Keratinocyte (primary cell): ENCODE measurements at regions not wholly inside any gene's neighbourhood (a gene's known extent, or its start where the extent isn't known, plus 50 kb on each side); places are given as distances from the start of the nearest gene placed in this dataset.

Experiments
- DNase-seq: peaks from one replicate; pipeline ENCODE4 v3.0.0-alpha.2; 2011; ENCODE audit warnings: low read depth, missing footprints, low spot score
- FAIRE-seq: peaks from 2 replicates; lab custom pipeline; 2011; peaks lifted over from hg19 to GRCh38; lab: Jason Lieb, UNC
- H2AFZ ChIP-seq: 2 replicates; pipeline ENCODE4 v1.6.0; 2012; ENCODE audit warnings: low read length, control low read depth, inconsistent platforms; ENCODE audit not compliant: control insufficient read depth
- H3K27ac ChIP-seq: 2 replicates; pipeline ENCODE4 v1.5.1; 2011; ENCODE audit warnings: low read length; ENCODE audit not compliant: control insufficient read depth, insufficient read depth
- H3K27me3 ChIP-seq: 3 replicates; pipeline ENCODE4 v1.6.0; 2011; ENCODE audit warnings: low read length; ENCODE audit not compliant: control insufficient read depth, insufficient read depth; ENCODE audit errors: extremely low read depth
- H3K36me3 ChIP-seq, 2 experiments: 2 replicates in 1 of 2; 3 replicates in 1 of 2; pipeline ENCODE4 v1.5.1; 2011; ENCODE audit warnings: low read length in 2 of 2, mild to moderate bottlenecking in 1 of 2; ENCODE audit not compliant: control insufficient read depth in 2 of 2, insufficient read depth in 2 of 2; ENCODE audit errors: extremely low read depth in 1 of 2
- H3K4me1 ChIP-seq: 3 replicates; pipeline ENCODE4 v1.5.1; 2011; ENCODE audit warnings: low read length; ENCODE audit not compliant: control insufficient read depth, insufficient read depth; ENCODE audit errors: extremely low read depth
- H3K4me2 ChIP-seq: 3 replicates; pipeline ENCODE4 v1.6.0; 2011; ENCODE audit warnings: low read depth, low read length; ENCODE audit not compliant: control insufficient read depth, insufficient read depth; ENCODE audit errors: extremely low read depth
- H3K4me3 ChIP-seq, 3 experiments: fragments of 200-600 bp in 1 of 3; sonication (generic) in 1 of 3; 2 replicates in 2 of 3; 3 replicates in 1 of 3; pipeline ENCODE4 v1.5.1; 2011 to 2016; ENCODE audit warnings: low read length in 3 of 3, mild to moderate bottlenecking in 3 of 3, control low read depth in 2 of 3, inconsistent platforms in 1 of 3, low read depth in 1 of 3, mixed read lengths in 1 of 3, mixed run types in 1 of 3, moderate library complexity in 1 of 3; ENCODE audit not compliant: control insufficient read depth in 2 of 3, insufficient read depth in 2 of 3; ENCODE audit errors: extremely low read depth in 1 of 3
- H3K79me2 ChIP-seq: 2 replicates; pipeline ENCODE4 v1.6.0; 2012; ENCODE audit warnings: low read length; ENCODE audit not compliant: control insufficient read depth, insufficient read depth
- H3K9ac ChIP-seq: 3 replicates; pipeline ENCODE4 v1.6.0; 2011; ENCODE audit warnings: low read length; ENCODE audit not compliant: control insufficient read depth, insufficient read depth; ENCODE audit errors: extremely low read depth
- H3K9me1 ChIP-seq: 3 replicates; pipeline ENCODE4 v1.6.0; 2011; ENCODE audit warnings: low read length; ENCODE audit not compliant: control insufficient read depth, insufficient read depth; ENCODE audit errors: extremely low read depth
- H3K9me3 ChIP-seq: 2 replicates; pipeline ENCODE4 v1.5.1; 2012; ENCODE audit warnings: low read depth, low read length; ENCODE audit not compliant: control insufficient read depth
- H4K20me1 ChIP-seq: 3 replicates; pipeline ENCODE4 v1.6.0; 2011; ENCODE audit warnings: low read length; ENCODE audit not compliant: control insufficient read depth, insufficient read depth; ENCODE audit errors: extremely low read depth
- EZH2 ChIP-seq: IDR thresholded peaks from one replicate; pipeline ENCODE4 v1.6.1; 2012; ENCODE audit warnings: inconsistent platforms, mild to moderate bottlenecking, low read length, moderate library complexity
- dilution Hi-C: fragments of 300-500 bp; cut with MboI; formaldehyde crosslinking; loops from one replicate; pipeline ENCODE4 v1.7.0; 2020; ENCODE audit warnings: low sequenced_read_pairs; ENCODE audit not compliant: extremely low pct_ligation_motif_present
- TF ChIP-seq, protein P1 (sequence below), 3 experiments: IDR thresholded peaks in 1 of 3; conservative IDR thresholded peaks in 1 of 3; optimal IDR thresholded peaks in 1 of 3; 2 replicates in 2 of 3; 3 replicates in 1 of 3; pipeline versions ENCODE3 to v1.5.1; 2011; ENCODE audit warnings: low read length in 3 of 3, mild to moderate bottlenecking in 3 of 3, moderate library complexity in 2 of 3, control low read depth in 1 of 3, inconsistent platforms in 1 of 3; ENCODE audit not compliant: insufficient read depth in 2 of 3; ENCODE audit errors: extremely low read depth in 1 of 3

DNA sequence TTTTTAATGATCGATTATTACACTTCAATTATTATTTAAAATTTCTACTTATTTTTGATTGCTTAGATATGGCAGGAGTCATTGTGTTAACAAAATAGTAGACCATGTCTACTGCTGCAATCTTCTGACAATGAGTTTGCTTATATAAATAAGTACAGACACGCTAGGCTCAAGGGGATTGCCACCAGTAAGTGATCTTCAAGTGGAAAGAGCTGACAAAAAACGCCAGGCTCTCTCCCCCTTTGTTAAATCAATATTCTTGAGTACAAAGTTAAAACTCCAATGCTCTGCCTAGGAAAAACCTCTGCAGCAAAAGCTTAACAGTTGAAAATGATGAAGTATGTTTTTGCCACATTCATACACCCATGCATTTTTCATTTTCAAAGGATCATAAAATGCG lies 738.1 kb downstream of the HDGFL1 start:
- DNase-seq (no peak), FAIRE-seq (no peak)
- Histone ChIP-seq H3K27me3 (no peaks in the 10 kb centered on the region), H4K20me1 (no peaks in the 10 kb centered on the region), H3K79me2 (no peaks in the 10 kb centered on the region), H3K9ac (no peak overlapping the region), H3K36me3 (no peaks in the 10 kb centered on the region), H3K4me2 (no peak overlapping the region), H2AFZ (no peak overlapping the region), H3K9me1 (no peaks in the 10 kb centered on the region), H3K4me3 (no peak overlapping the region), H3K4me1 (no peaks in the 10 kb centered on the region), H3K9me3 (no peaks in the 10 kb centered on the region), H3K27ac (no peak overlapping the region)
- TF ChIP-seq, protein P1, sequence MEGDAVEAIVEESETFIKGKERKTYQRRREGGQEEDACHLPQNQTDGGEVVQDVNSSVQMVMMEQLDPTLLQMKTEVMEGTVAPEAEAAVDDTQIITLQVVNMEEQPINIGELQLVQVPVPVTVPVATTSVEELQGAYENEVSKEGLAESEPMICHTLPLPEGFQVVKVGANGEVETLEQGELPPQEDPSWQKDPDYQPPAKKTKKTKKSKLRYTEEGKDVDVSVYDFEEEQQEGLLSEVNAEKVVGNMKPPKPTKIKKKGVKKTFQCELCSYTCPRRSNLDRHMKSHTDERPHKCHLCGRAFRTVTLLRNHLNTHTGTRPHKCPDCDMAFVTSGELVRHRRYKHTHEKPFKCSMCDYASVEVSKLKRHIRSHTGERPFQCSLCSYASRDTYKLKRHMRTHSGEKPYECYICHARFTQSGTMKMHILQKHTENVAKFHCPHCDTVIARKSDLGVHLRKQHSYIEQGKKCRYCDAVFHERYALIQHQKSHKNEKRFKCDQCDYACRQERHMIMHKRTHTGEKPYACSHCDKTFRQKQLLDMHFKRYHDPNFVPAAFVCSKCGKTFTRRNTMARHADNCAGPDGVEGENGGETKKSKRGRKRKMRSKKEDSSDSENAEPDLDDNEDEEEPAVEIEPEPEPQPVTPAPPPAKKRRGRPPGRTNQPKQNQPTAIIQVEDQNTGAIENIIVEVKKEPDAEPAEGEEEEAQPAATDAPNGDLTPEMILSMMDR (optimal IDR thresholded peaks at IDR 0.05 in 1 of 3, IDR thresholded peaks at IDR 0.05 in 1 of 3, conservative IDR thresholded peaks at IDR 0.05 in 1 of 3; ENCODE audit: extremely low read depth in 1 of 3, insufficient read depth in 2 of 3, low read length in 3 of 3): no peak
- no peak for TF ChIP-seq EZH2
- dilution Hi-C loops: no loop called here

DNA sequence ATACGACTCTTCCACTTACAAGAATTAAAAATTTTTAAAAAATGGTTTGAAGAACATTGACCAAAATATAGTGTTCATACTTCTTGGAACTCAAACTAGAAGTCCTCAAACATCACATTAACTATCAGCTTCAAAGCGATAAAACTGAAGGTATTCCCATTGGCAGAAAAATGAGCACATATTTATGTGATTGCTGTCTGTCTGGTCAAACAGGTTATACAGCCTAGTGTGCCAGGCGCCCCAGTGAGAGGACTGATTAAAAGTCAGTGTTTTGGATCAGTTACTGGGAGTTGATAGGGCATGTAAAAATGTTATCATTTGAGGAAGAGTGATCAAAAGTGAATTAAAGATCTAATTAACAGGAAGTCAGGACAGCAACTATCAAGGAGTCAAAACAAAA lies 738.8 kb downstream of the HDGFL1 start:
- H3K27me3 ChIP-seq: no peaks in the 10 kb centered on the region
- no peak overlapping the region for H3K9ac ChIP-seq
- no peak overlapping the region for H3K27ac ChIP-seq
- H3K36me3 ChIP-seq: no peaks in the 10 kb centered on the region
- no peak overlapping the region for H2AFZ ChIP-seq
- H3K79me2 ChIP-seq: no peaks in the 10 kb centered on the region
- H3K4me1 ChIP-seq: no peaks in the 10 kb centered on the region
- FAIRE-seq (no peak), DNase-seq (no peak)
- no peaks in the 10 kb centered on the region for H3K9me1 ChIP-seq
- dilution Hi-C loops: no loop called here
- H3K4me3 ChIP-seq: no peak overlapping the region
- TF ChIP-seq, protein P1 (optimal IDR thresholded peaks at IDR 0.05 in 1 of 3, IDR thresholded peaks at IDR 0.05 in 1 of 3, conservative IDR thresholded peaks at IDR 0.05 in 1 of 3; ENCODE audit: extremely low read depth in 1 of 3, insufficient read depth in 2 of 3, low read length in 3 of 3): no peak
- TF ChIP-seq EZH2: no peak
- H3K4me2 ChIP-seq: no peak overlapping the region
- no peaks in the 10 kb centered on the region for H3K9me3 ChIP-seq
- no peaks in the 10 kb centered on the region for H4K20me1 ChIP-seq
